IMR-90 (cell line): ENCODE measurements at regions not wholly inside any gene's neighbourhood (a gene's known extent, or its start where the extent isn't known, plus 50 kb on each side); places are given as distances from the start of the nearest gene placed in this dataset.

Source experiments
- ATAC-seq: fragments of 200-7000 bp; cut with Tn5 transposase; 2 replicates; pipeline ENCODE4 v1.9.1; 2020; ENCODE audit warnings: low read depth, mild to moderate bottlenecking, moderate library complexity
- BruUV-seq: library from RNA; stranded (reverse); fragments of 400-500 nt; replicated peaks from 2 replicates; lab custom pipeline; 2021; lab: Mats Ljungman, UMichigan
- CTCF ChIA-PET: fragments of 300-600 bp; formaldehyde crosslinking; extraction: SDS; loops from one replicate; lab custom pipeline; 2021; ENCODE audit warnings: antibody characterized with exemption; lab: Yijun Ruan, JAX
- POLR2A ChIA-PET: fragments of 300-600 bp; sonication (Branson Sonifier 250); formaldehyde crosslinking; loops from one replicate; lab custom pipeline; 2022; ENCODE audit warnings: antibody characterized with exemption; ENCODE audit not compliant: unreplicated experiment; lab: Charles Lee
- DNase-seq: peaks from one replicate; pipeline ENCODE4 v3.0.0; 2013
- H2AFZ ChIP-seq: replicated peaks from 2 replicates; pipeline ENCODE3; 2013; ENCODE audit warnings: low read length, mild to moderate bottlenecking; ENCODE audit not compliant: poor library complexity
- H2AK5ac ChIP-seq: 2 replicates; pipeline ENCODE4 v1.6.1; 2013; ENCODE audit warnings: low read depth, low read length, inconsistent platforms
- H2AK9ac ChIP-seq: replicated peaks from 2 replicates; pipeline ENCODE3; 2013; ENCODE audit warnings: mild to moderate bottlenecking, low read depth, low read length, moderate library complexity; ENCODE audit not compliant: poor library complexity
- H2BK120ac ChIP-seq: 2 replicates; pipeline ENCODE4 v1.6.1; 2013; ENCODE audit warnings: low read depth, low read length, inconsistent platforms
- H2BK15ac ChIP-seq: 3 replicates; pipeline ENCODE4 v1.6.1; 2013; ENCODE audit warnings: low read depth, low read length, inconsistent platforms
- H2BK20ac ChIP-seq: 2 replicates; pipeline ENCODE4 v1.6.1; 2013; ENCODE audit warnings: low read depth, mild to moderate bottlenecking, inconsistent platforms, low read length, moderate library complexity
- H2BK5ac ChIP-seq: 2 replicates; pipeline ENCODE4 v1.6.1; 2013; ENCODE audit warnings: mild to moderate bottlenecking, low read depth, low read length, inconsistent platforms; ENCODE audit not compliant: poor library complexity, severe bottlenecking
- H3K14ac ChIP-seq: replicated peaks from 2 replicates; pipeline ENCODE4 v1.6.1; 2013; ENCODE audit warnings: low read depth, low read length, inconsistent platforms
- H3K18ac ChIP-seq: 2 replicates; pipeline ENCODE4 v1.6.1; 2013; ENCODE audit warnings: low read depth, low read length, control low read depth
- H3K23ac ChIP-seq: 2 replicates; pipeline ENCODE4 v1.6.1; 2013; ENCODE audit warnings: low read depth, low read length, inconsistent platforms
- H3K27ac ChIP-seq: 2 replicates; pipeline ENCODE4 v1.5.1; 2013; ENCODE audit warnings: mild to moderate bottlenecking, control low read depth, low read length; ENCODE audit not compliant: insufficient read depth
- H3K27me3 ChIP-seq: 2 replicates; pipeline ENCODE4 v1.6.1; 2013; ENCODE audit warnings: low read length; ENCODE audit not compliant: control insufficient read depth, insufficient read depth
- H3K36me3 ChIP-seq: 2 replicates; pipeline ENCODE4 v1.6.1; 2013; ENCODE audit warnings: low read length, mixed read lengths; ENCODE audit not compliant: control insufficient read depth, insufficient read depth
- H3K4ac ChIP-seq: 2 replicates; pipeline ENCODE4 v1.6.1; 2013; ENCODE audit warnings: low read depth, low read length, inconsistent platforms
- H3K4me1 ChIP-seq: 2 replicates; pipeline ENCODE4 v1.6.1; 2013; ENCODE audit warnings: low read length, mixed read lengths; ENCODE audit not compliant: control insufficient read depth, insufficient read depth
- H3K4me2 ChIP-seq: 2 replicates; pipeline ENCODE4 v1.6.1; 2013; ENCODE audit warnings: low read depth, mild to moderate bottlenecking, control low read depth, low read length, moderate library complexity
- H3K4me3 ChIP-seq: 2 replicates; pipeline ENCODE4 v1.5.1; 2013; ENCODE audit warnings: low read depth, mild to moderate bottlenecking, control low read depth, low read length, moderate library complexity; ENCODE audit not compliant: insufficient read depth
- H3K56ac ChIP-seq: 2 replicates; pipeline ENCODE4 v1.6.1; 2013; ENCODE audit warnings: low read length, inconsistent platforms; ENCODE audit not compliant: insufficient read depth; ENCODE audit errors: extremely low read depth
- H3K79me1 ChIP-seq, 2 experiments: 2 replicates each; pipeline ENCODE4 v1.6.1; 2013; ENCODE audit warnings: low read length in 2 of 2, inconsistent platforms in 1 of 2, low read depth in 1 of 2
- H3K9ac ChIP-seq: 2 replicates; pipeline ENCODE4 v1.6.1; 2013; ENCODE audit warnings: low read depth, low read length, control low read depth
- H3K9me1 ChIP-seq: 2 replicates; pipeline ENCODE4 v1.6.1; 2013; ENCODE audit warnings: low read length, inconsistent platforms; ENCODE audit not compliant: insufficient read depth
- H3K9me3 ChIP-seq: 2 replicates; pipeline ENCODE4 v1.6.1; 2013; ENCODE audit warnings: low read length; ENCODE audit not compliant: control insufficient read depth, insufficient read depth
- H4K20me1 ChIP-seq: 2 replicates; pipeline ENCODE4 v1.6.1; 2013; ENCODE audit warnings: low read length, inconsistent platforms; ENCODE audit not compliant: insufficient read depth
- H4K5ac ChIP-seq: 2 replicates; pipeline ENCODE4 v1.6.1; 2013; ENCODE audit warnings: mild to moderate bottlenecking, low read depth, low read length, control low read depth
- H4K8ac ChIP-seq, 2 experiments: 2 replicates each; pipeline ENCODE4 v1.6.1; 2013; ENCODE audit warnings: low read depth in 2 of 2, low read length in 2 of 2, control low read depth in 1 of 2, inconsistent platforms in 1 of 2
- H4K91ac ChIP-seq: 2 replicates; pipeline ENCODE4 v1.6.1; 2013; ENCODE audit warnings: low read depth, low read length, inconsistent platforms; ENCODE audit not compliant: insufficient read depth
- BHLHE40 ChIP-seq: fragments of 150-350 bp; IDR thresholded peaks from 2 replicates; pipeline ENCODE4 v1.6.1; 2016; ENCODE audit warnings: mild to moderate bottlenecking, low read depth, low read length
- CEBPB ChIP-seq: IDR thresholded peaks from 2 replicates; pipeline ENCODE4 v1.6.1; 2012; ENCODE audit warnings: low read depth, low read length, improper control_type of control experiment
- CHD1 ChIP-seq: IDR thresholded peaks from 2 replicates; pipeline ENCODE4 v1.6.1; 2012; ENCODE audit warnings: low read depth, low read length, improper control_type of control experiment
- CTCF ChIP-seq: conservative IDR thresholded peaks from 2 replicates; pipeline ENCODE4 v1.5.1; 2012; ENCODE audit warnings: mild to moderate bottlenecking, low read depth, low read length, improper control_type of control experiment
- ELK1 ChIP-seq: fragments of 150-350 bp; IDR thresholded peaks from 2 replicates; pipeline ENCODE4 v1.6.1; 2016; ENCODE audit warnings: low read depth, mild to moderate bottlenecking, low read length, moderate library complexity, borderline replicate concordance
- FOS ChIP-seq: fragments of 150-350 bp; IDR thresholded peaks from 2 replicates; pipeline ENCODE4 v1.6.1; 2016; ENCODE audit warnings: low read depth, low read length
- MAFK ChIP-seq: IDR thresholded peaks from 2 replicates; pipeline ENCODE4 v1.6.1; 2012; ENCODE audit warnings: low read depth, low read length, improper control_type of control experiment
- MAZ ChIP-seq: IDR thresholded peaks from 2 replicates; pipeline ENCODE4 v1.6.1; 2012; ENCODE audit warnings: low read depth, mild to moderate bottlenecking, low read length, improper control_type of control experiment, moderate library complexity, borderline replicate concordance
- MXI1 ChIP-seq: IDR thresholded peaks from 2 replicates; pipeline ENCODE4 v1.6.1; 2012; ENCODE audit warnings: low read depth, mild to moderate bottlenecking, low read length, moderate library complexity, borderline replicate concordance
- NFE2L2 ChIP-seq: fragments of 150-350 bp; IDR thresholded peaks from 2 replicates; pipeline ENCODE4 v1.6.1; 2016; ENCODE audit warnings: low read depth, mild to moderate bottlenecking, low read length
- POLR2A ChIP-seq: IDR thresholded peaks from 2 replicates; pipeline ENCODE4 v1.6.1; 2012; ENCODE audit warnings: mild to moderate bottlenecking, low read depth, low read length
- RAD21 ChIP-seq: IDR thresholded peaks from 2 replicates; pipeline ENCODE4 v1.6.1; 2012; ENCODE audit warnings: low read length, improper control_type of control experiment
- RCOR1 ChIP-seq: IDR thresholded peaks from 2 replicates; pipeline ENCODE4 v1.6.1; 2012; ENCODE audit warnings: mild to moderate bottlenecking, low read length, improper control_type of control experiment; ENCODE audit not compliant: insufficient replicate concordance
- SMC3 ChIP-seq: fragments of 150-350 bp; IDR thresholded peaks from 2 replicates; pipeline ENCODE4 v1.6.1; 2016; ENCODE audit warnings: low read depth, mild to moderate bottlenecking, antibody characterized with exemption, low read length, moderate library complexity
- USF2 ChIP-seq: fragments of 150-350 bp; IDR thresholded peaks from 2 replicates; pipeline ENCODE4 v1.6.1; 2017; ENCODE audit warnings: mild to moderate bottlenecking, antibody characterized with exemption, low read length, low read depth
- WGBS, 2 experiments: methylation state at CpG; one replicate each; pipeline versions ENCODE4 v1.1.5 to v1.1.7; 2013; ENCODE audit warnings: missing lambda C conversion rate in 2 of 2; ENCODE audit not compliant: insufficient read length in 1 of 2; ENCODE audit errors: extremely low coverage in 2 of 2; 5-methylcytosine and 5-hydroxymethylcytosine counted together
- dilution Hi-C: fragments of 300-500 bp; cut with HindIII; formaldehyde crosslinking; loops from one replicate; pipeline ENCODE4 v1.14.3; 2018; ENCODE audit warnings: low sequenced_read_pairs; ENCODE audit not compliant: unreplicated experiment
- in situ Hi-C: fragments of 300-500 bp; cut with MboI; formaldehyde crosslinking; loops from 3 replicates; pipeline ENCODE4 v1.14.3; 2019; ENCODE audit warnings: low sequenced_read_pairs, inconsistent platforms, mixed read lengths
- intact Hi-C: fragments of 100-400 bp; cut with micrococcal nuclease; formaldehyde crosslinking; loops from 2 replicates; pipeline ENCODE4 v1.10.0; 2022

GRCh38 chr5:56591081-56591480 is 224.3 kb upstream of the MAP3K1 start:
- CTCF ChIA-PET: no interaction called here
- no peak overlapping the region for H4K8ac ChIP-seq
- no peak overlapping the region for H3K23ac ChIP-seq
- no peaks in the 10 kb centered on the region for H4K20me1 ChIP-seq
- H3K4me1 ChIP-seq: no peaks in the 10 kb centered on the region; the same call in 1 of the 2 replicates
- dilution Hi-C loops (no loop called here), intact Hi-C loops (no loop called here), in situ Hi-C loops (no loop called here)
- no peak overlapping the region for H4K91ac ChIP-seq
- no peak overlapping the region for H2BK120ac ChIP-seq
- no peak overlapping the region for H2AK5ac ChIP-seq
- TF ChIP-seq CTCF (no peak), RAD21 (no peak), CEBPB (no peak), POLR2A (no peak), RCOR1 (no peak), BHLHE40 (no peak), USF2 (no peak), MAZ (no peak), ELK1 (no peak), SMC3 (no peak), NFE2L2 (no peak), FOS (no peak), MAFK (no peak), MXI1 (no peak), CHD1 (no peak)
- DNase-seq: no peak
- no peak overlapping the region for H3K4ac ChIP-seq
- H2AFZ ChIP-seq: no peak overlapping the region
- no peak overlapping the region for H4K5ac ChIP-seq
- no peak overlapping the region for H3K18ac ChIP-seq
- no peak overlapping the region for H3K4me3 ChIP-seq
- H2BK20ac ChIP-seq: no peak overlapping the region
- peaks cover 3% of the 10 kb centered on the region; the same call in 1 of the 2 replicates for H3K9me1 ChIP-seq
- no peaks in the 10 kb centered on the region for H3K79me1 ChIP-seq
- H3K14ac ChIP-seq: no peak overlapping the region
- H3K27me3 ChIP-seq: peaks cover 12% of the 10 kb centered on the region
- ATAC-seq: no peak
- no TSS peak for BruUV-seq
- no peak overlapping the region for H3K9ac ChIP-seq
- H3K27ac ChIP-seq: no peak overlapping the region
- no peaks in the 10 kb centered on the region for H3K36me3 ChIP-seq
- no peak overlapping the region for H2AK9ac ChIP-seq
- no peak overlapping the region for H3K4me2 ChIP-seq
- no peak overlapping the region for H2BK15ac ChIP-seq
- POLR2A ChIA-PET: no interaction called here
- H3K9me3 ChIP-seq: no peaks in the 10 kb centered on the region
- no peak overlapping the region for H3K56ac ChIP-seq
- no peak overlapping the region for H2BK5ac ChIP-seq
- WGBS, 2 experiments: no CpG with 5 or more reads among the region's 5 CpGs
